ENCODE measurements at regions not wholly inside any gene's neighbourhood (a gene's known extent, or its start where the extent isn't known, plus 50 kb on each side); places are given as distances from the start of the nearest gene placed in this dataset.

GRCh38 chr7:126202177-126202576, 1050.6 kb downstream of the GRM8 start:
- ATAC-seq (ENCODE audit: insufficient number of reproducible peaks, low FRiP score, low read depth) = no peak
- TF ChIP-seq CTCF (IDR thresholded peaks at IDR 0.05) = no peak
- H3K4me3 ChIP-seq = no peak overlapping the region
- no peaks in the 10 kb centered on the region for H3K36me3 ChIP-seq
- DNase-seq (ENCODE audit: low spot score) = no peak
- no peaks in the 10 kb centered on the region for H3K9me3 ChIP-seq
- no peak overlapping the region for H3K27ac ChIP-seq
- no peaks in the 10 kb centered on the region for H3K27me3 ChIP-seq (replicated peaks; ENCODE audit: insufficient read depth)
- no peaks in the 10 kb centered on the region for H3K4me1 ChIP-seq (ENCODE audit: control insufficient read depth in 1 of 2, low read depth in 2 of 2)

- H3K36me3 ChIP-seq = no peaks in the 10 kb centered on the region
- no peaks in the 10 kb centered on the region for H3K27me3 ChIP-seq (replicated peaks; ENCODE audit: insufficient read depth)
- H3K4me3 ChIP-seq = no peak overlapping the region
- no peaks in the 10 kb centered on the region for H3K9me3 ChIP-seq
- no peak for ATAC-seq (ENCODE audit: insufficient number of reproducible peaks, low FRiP score, low read depth)
- TF ChIP-seq CTCF (IDR thresholded peaks at IDR 0.05) = no peak
- H3K27ac ChIP-seq = no peak overlapping the region
- DNase-seq (ENCODE audit: low spot score) = no peak
- H3K4me1 ChIP-seq (ENCODE audit: control insufficient read depth in 1 of 2, low read depth in 2 of 2) = no peaks in the 10 kb centered on the region
These were observed 1066.7 kb downstream of the GRM8 start for GRCh38 chr7:126185959-126186580.

- TF ChIP-seq CTCF (IDR thresholded peaks at IDR 0.05) = no peak
- H3K27me3 ChIP-seq (replicated peaks; ENCODE audit: insufficient read depth) = no peaks in the 10 kb centered on the region
- no peaks in the 10 kb centered on the region for H3K9me3 ChIP-seq
- ATAC-seq (ENCODE audit: insufficient number of reproducible peaks, low FRiP score, low read depth) (no peak), DNase-seq (ENCODE audit: low spot score) (no peak)
- no peaks in the 10 kb centered on the region for H3K4me1 ChIP-seq (ENCODE audit: control insufficient read depth in 1 of 2, low read depth in 2 of 2)
- H3K4me3 ChIP-seq = no peak overlapping the region
- H3K36me3 ChIP-seq = no peaks in the 10 kb centered on the region
- H3K27ac ChIP-seq = no peak overlapping the region
These were observed 1072.8 kb downstream of the GRM8 start for GRCh38 chr7:126179916-126180315.

- Histone ChIP-seq H3K4me1 (ENCODE audit: control insufficient read depth in 1 of 2, low read depth in 2 of 2) (no peaks in the 10 kb centered on the region), H3K4me3 (no peak overlapping the region), H3K9me3 (no peaks in the 10 kb centered on the region), H3K36me3 (no peaks in the 10 kb centered on the region), H3K27ac (no peak overlapping the region), H3K27me3 (replicated peaks; ENCODE audit: insufficient read depth) (no peaks in the 10 kb centered on the region)
- TF ChIP-seq CTCF (IDR thresholded peaks at IDR 0.05) = no peak
- DNase-seq (ENCODE audit: low spot score) = no peak
- ATAC-seq (ENCODE audit: insufficient number of reproducible peaks, low FRiP score, low read depth) = no peak
These were observed 1073.9 kb downstream of the GRM8 start for GRCh38 chr7:126178865-126179264.

GRCh38 chr7:126177782-126178181, 1075.0 kb downstream of the GRM8 start:
- no peak for DNase-seq (ENCODE audit: low spot score)
- no peak overlapping the region for H3K4me3 ChIP-seq
- no peaks in the 10 kb centered on the region for H3K36me3 ChIP-seq
- no peak for ATAC-seq (ENCODE audit: insufficient number of reproducible peaks, low FRiP score, low read depth)
- no peak for TF ChIP-seq CTCF (IDR thresholded peaks at IDR 0.05)
- no peaks in the 10 kb centered on the region for H3K27me3 ChIP-seq (replicated peaks; ENCODE audit: insufficient read depth)
- no peaks in the 10 kb centered on the region for H3K9me3 ChIP-seq
- no peak overlapping the region for H3K27ac ChIP-seq
- no peaks in the 10 kb centered on the region for H3K4me1 ChIP-seq (ENCODE audit: control insufficient read depth in 1 of 2, low read depth in 2 of 2)
